Thyroid gland (tissue), 4 donors: ENCODE measurements at regions not wholly inside any gene's neighbourhood (a gene's known extent, or its start where the extent isn't known, plus 50 kb on each side); places are given as distances from the start of the nearest gene placed in this dataset.

Source experiments
- DNase-seq, 2 donors: peaks; one replicate each; pipeline ENCODE4 v3.0.0-alpha.2; 2019
- H3K27ac ChIP-seq, 3 donors: fragments of 200-600 bp; sonication (generic); 1 replicate in 2 of 3; 2 replicates in 1 of 3; pipeline ENCODE4 v1.5.1; 2016 to 2019; ENCODE audit warnings: mild to moderate bottlenecking in 1 of 3, moderate library complexity in 1 of 3
- H3K27me3 ChIP-seq: fragments of 200-600 bp; sonication (generic); one replicate; pipeline ENCODE4 v1.5.1; 2019
- H3K36me3 ChIP-seq, 2 donors: fragments of 200-600 bp; sonication (generic); one replicate each; pipeline ENCODE4 v1.5.1; 2016 to 2019
- H3K4me1 ChIP-seq, 2 donors: fragments of 200-600 bp; sonication (generic); one replicate each; pipeline ENCODE4 v1.5.1; 2017 to 2019
- H3K4me3 ChIP-seq, 3 donors: fragments of 200-600 bp; sonication (generic); replicated peaks in 1 of 3; 1 replicate in 2 of 3; 2 replicates in 1 of 3; pipeline ENCODE4 v1.5.1; 2016; ENCODE audit warnings: mild to moderate bottlenecking in 1 of 3
- H3K9me3 ChIP-seq: fragments of 200-600 bp; sonication (generic); one replicate; pipeline ENCODE4 v1.5.1; 2017
- CTCF ChIP-seq, 6 experiments: fragments of 200-600 bp in 3 of 6; fragments of 450-650 bp in 3 of 6; sonication (generic) in 3 of 6; IDR thresholded peaks; one replicate each; pipeline ENCODE4 v1.5.1; 2016 to 2019; ENCODE audit warnings: antibody characterized with exemption in 6 of 6, mild to moderate bottlenecking in 2 of 6, inconsistent platforms in 1 of 6, moderate library complexity in 1 of 6
- POLR2A ChIP-seq, 2 donors: fragments of 450-650 bp; IDR thresholded peaks; one replicate each; pipeline ENCODE4 v1.6.1; 2017; ENCODE audit warnings: antibody characterized with exemption in 2 of 2, mild to moderate bottlenecking in 2 of 2, moderate library complexity in 1 of 2
- WGBS, 2 donors: methylation state at CpG; one replicate each; pipeline ENCODE4 v1.1.5; 2017; 5-methylcytosine and 5-hydroxymethylcytosine counted together
- intact Hi-C: fragments of 100-400 bp; cut with DNase I; formaldehyde crosslinking; loops from one replicate; pipeline ENCODE4 v1.15.1; 2023

DNA sequence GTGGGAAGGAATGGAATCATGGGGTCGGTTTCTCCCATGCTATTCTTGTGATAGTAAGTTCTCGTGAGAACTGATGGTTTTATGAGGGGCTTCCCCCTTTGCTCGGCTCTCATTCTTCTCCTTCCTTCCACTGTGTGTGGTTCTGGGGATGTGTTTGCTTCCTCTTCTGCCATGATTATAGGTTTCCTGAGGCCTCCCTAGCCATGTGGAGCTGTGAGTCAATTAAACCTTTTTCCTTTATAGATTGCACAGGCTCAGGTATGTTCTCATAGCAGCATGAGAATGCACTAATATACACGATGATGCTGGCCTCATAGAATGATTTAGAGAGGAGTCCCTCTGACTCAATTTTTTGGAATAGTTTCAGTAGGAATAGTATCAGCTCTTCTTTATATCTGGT is 195.4 kb upstream of the IVNS1ABP start:
- no peak for TF ChIP-seq POLR2A (IDR thresholded peaks at IDR 0.05)
- TF ChIP-seq CTCF (IDR thresholded peaks at IDR 0.05): no peak
- no peaks in the 10 kb centered on the region for H3K4me1 ChIP-seq
- no peaks in the 10 kb centered on the region for H3K9me3 ChIP-seq
- DNase-seq: no peak
- H3K27ac ChIP-seq: no peak overlapping the region
- H3K4me3 ChIP-seq: no peak overlapping the region
- H3K36me3 ChIP-seq: no peaks in the 10 kb centered on the region
- intact Hi-C loops: no loop called here
- 57 to 84% methylated on average over 4 of the region's 4 CpGs for WGBS, 2 donors
- H3K27me3 ChIP-seq: no peaks in the 10 kb centered on the region

DNA sequence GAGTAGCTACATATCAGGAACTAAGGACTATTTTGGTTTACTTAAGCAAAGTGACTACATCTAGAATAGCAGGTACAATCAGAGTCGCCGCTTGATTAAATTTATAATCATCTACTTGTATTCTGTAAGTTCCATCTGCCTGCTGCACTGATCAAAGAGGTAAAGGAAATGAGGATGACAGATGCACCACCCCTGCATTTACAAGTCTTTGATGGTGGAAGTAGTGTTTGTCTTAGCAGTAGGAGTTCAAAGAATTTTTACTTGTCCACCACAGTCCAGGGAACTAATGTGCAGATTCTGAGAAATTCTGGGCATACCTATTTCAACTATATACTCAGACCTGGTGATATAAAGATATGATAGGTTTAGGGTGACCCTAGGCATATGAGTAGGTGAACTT is 184.1 kb upstream of the IVNS1ABP start:
- Histone ChIP-seq H3K4me3 (no peak overlapping the region), H3K27ac (no peak overlapping the region), H3K9me3 (no peaks in the 10 kb centered on the region), H3K36me3 (no peaks in the 10 kb centered on the region), H3K27me3 (no peaks in the 10 kb centered on the region), H3K4me1 (no peaks in the 10 kb centered on the region)
- intact Hi-C loops: no loop called here
- WGBS, 2 donors: 91 to 97% methylated on average over 2 of the region's 2 CpGs
- TF ChIP-seq POLR2A (IDR thresholded peaks at IDR 0.05): no peak
- no peak for TF ChIP-seq CTCF (IDR thresholded peaks at IDR 0.05)
- no peak for DNase-seq

DNA sequence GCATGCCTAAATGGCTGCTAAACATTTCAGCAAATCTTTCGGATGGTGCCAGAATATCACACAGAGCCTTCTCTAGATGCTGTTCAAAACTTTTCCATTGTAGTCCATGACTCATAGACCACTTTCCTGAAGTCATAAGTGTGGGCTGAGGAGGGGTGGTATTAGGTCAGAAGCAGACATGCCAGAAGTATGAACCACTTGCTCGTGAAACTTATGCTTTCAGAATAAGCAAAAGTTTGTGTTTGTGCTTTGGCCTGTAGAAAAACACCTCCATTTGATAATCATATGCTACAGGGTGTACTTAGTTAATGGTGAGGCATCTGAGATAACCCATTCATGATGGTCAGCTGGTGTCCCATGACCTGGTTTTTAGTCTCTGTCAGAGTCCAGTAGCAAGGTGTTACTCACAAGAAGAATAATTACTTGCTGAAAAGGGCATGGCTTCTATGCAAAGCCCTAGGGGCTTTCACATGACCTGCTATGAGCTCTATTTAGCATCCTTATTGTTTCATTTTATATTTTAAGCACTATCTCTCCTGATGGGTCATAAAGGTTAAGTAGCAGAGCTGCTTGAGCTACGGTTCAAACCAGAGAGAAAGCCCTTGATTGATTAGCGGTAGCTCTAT is 183.1 kb upstream of the IVNS1ABP start:
- WGBS, 2 donors: 62 to 83% methylated on average over 4 of the region's 4 CpGs
- intact Hi-C loops: no loop called here
- Histone ChIP-seq H3K27ac (no peak overlapping the region), H3K27me3 (no peaks in the 10 kb centered on the region), H3K36me3 (no peaks in the 10 kb centered on the region), H3K4me1 (no peaks in the 10 kb centered on the region), H3K9me3 (no peaks in the 10 kb centered on the region), H3K4me3 (no peak overlapping the region)
- no peak for TF ChIP-seq POLR2A (IDR thresholded peaks at IDR 0.05)
- no peak for TF ChIP-seq CTCF (IDR thresholded peaks at IDR 0.05)
- DNase-seq: no peak

GRCh38 chr1:185498207-185498606 is 181.2 kb upstream of the IVNS1ABP start:
- Histone ChIP-seq H3K4me1 (no peaks in the 10 kb centered on the region), H3K4me3 (no peak overlapping the region), H3K27ac (no peak overlapping the region), H3K9me3 (no peaks in the 10 kb centered on the region), H3K36me3 (no peaks in the 10 kb centered on the region), H3K27me3 (no peaks in the 10 kb centered on the region)
- TF ChIP-seq POLR2A (IDR thresholded peaks at IDR 0.05): no peak
- no peak for TF ChIP-seq CTCF (IDR thresholded peaks at IDR 0.05)
- WGBS, 2 donors: 91 to 94% methylated on average over 2 of the region's 2 CpGs
- no peak for DNase-seq
- intact Hi-C loops: no loop called here

GRCh38 chr1:185497177-185497576 is 180.1 kb upstream of the IVNS1ABP start:
- no peak for DNase-seq
- Histone ChIP-seq H3K4me1 (no peaks in the 10 kb centered on the region), H3K36me3 (no peaks in the 10 kb centered on the region), H3K9me3 (no peaks in the 10 kb centered on the region), H3K4me3 (no peak overlapping the region), H3K27ac (no peak overlapping the region), H3K27me3 (no peaks in the 10 kb centered on the region)
- no peak for TF ChIP-seq CTCF (IDR thresholded peaks at IDR 0.05)
- TF ChIP-seq POLR2A (IDR thresholded peaks at IDR 0.05): no peak
- intact Hi-C loops: no loop called here
